Gastrocnemius medialis (tissue), 4 donors: ENCODE measurements at regions not wholly inside any gene's neighbourhood (a gene's known extent, or its start where the extent isn't known, plus 50 kb on each side); places are given as distances from the start of the nearest gene placed in this dataset.

ENCODE experiments used
- ATAC-seq, 2 donors: fragments of 150-250 bp; one replicate each; pipeline ENCODE4 v1.9.1; 2016
- DNase-seq, 2 donors: peaks; one replicate each; pipeline ENCODE4 v3.0.0-alpha.2; 2019
- H3K27ac ChIP-seq, 4 donors: fragments of 200-600 bp; sonication (generic); 1 replicate in 1 of 4; 2 replicates in 3 of 4; pipeline ENCODE4 v1.5.1; 2016 to 2018; ENCODE audit warnings: mild to moderate bottlenecking in 2 of 4, moderate library complexity in 1 of 4
- H3K27me3 ChIP-seq, 3 donors: fragments of 200-600 bp; sonication (generic) in 2 of 3; 1 replicate in 1 of 3; 2 replicates in 2 of 3; pipeline versions ENCODE4 v1.5.1 to v1.6.0; 2016 to 2019; ENCODE audit warnings: mild to moderate bottlenecking in 1 of 3, moderate library complexity in 1 of 3
- H3K36me3 ChIP-seq, 2 donors: fragments of 200-600 bp; sonication (generic) in 1 of 2; one replicate each; pipeline ENCODE4 v1.5.1; 2017 to 2018
- H3K4me1 ChIP-seq, 2 donors: fragments of 200-600 bp; sonication (generic) in 1 of 2; one replicate each; pipeline ENCODE4 v1.5.1; 2016 to 2017; ENCODE audit warnings: mild to moderate bottlenecking in 2 of 2
- H3K4me3 ChIP-seq, 4 donors: fragments of 200-600 bp; sonication (generic) in 3 of 4; 1 replicate in 1 of 4; 2 replicates in 3 of 4; pipeline ENCODE4 v1.5.1; 2016 to 2019; ENCODE audit warnings: mild to moderate bottlenecking in 2 of 4
- H3K9me3 ChIP-seq, 3 donors: fragments of 200-600 bp; sonication (generic) in 2 of 3; 1 replicate in 1 of 3; 2 replicates in 2 of 3; pipeline ENCODE4 v1.5.1; 2016 to 2019
- POLR2A ChIP-seq, 2 donors: fragments of 450-650 bp; IDR thresholded peaks; one replicate each; pipeline ENCODE4 v1.6.1; 2017; ENCODE audit warnings: antibody characterized with exemption in 2 of 2, mild to moderate bottlenecking in 2 of 2, moderate library complexity in 2 of 2
- in situ Hi-C, 4 donors: fragments of 200-750 bp; cut with MboI; loops; one replicate each; pipeline versions ENCODE4 v1.15.0 to v1.8.0; 2017; ENCODE audit warnings: low sequenced_read_pairs in 4 of 4
- intact Hi-C: fragments of 100-400 bp; cut with DNase I; formaldehyde crosslinking; loops from one replicate; pipeline ENCODE4 v1.15.1; 2023; ENCODE audit warnings: low total_unique reads
- TF ChIP-seq, protein P1 (sequence below), 5 experiments: fragments of 450-650 bp in 3 of 5; fragments of 200-600 bp in 2 of 5; sonication (generic) in 2 of 5; IDR thresholded peaks in 4 of 5; conservative IDR thresholded peaks in 1 of 5; 1 replicate in 4 of 5; 2 replicates in 1 of 5; pipeline ENCODE4 v1.5.1; 2016 to 2019; ENCODE audit warnings: antibody characterized with exemption in 5 of 5, mild to moderate bottlenecking in 3 of 5, moderate library complexity in 3 of 5

DNA sequence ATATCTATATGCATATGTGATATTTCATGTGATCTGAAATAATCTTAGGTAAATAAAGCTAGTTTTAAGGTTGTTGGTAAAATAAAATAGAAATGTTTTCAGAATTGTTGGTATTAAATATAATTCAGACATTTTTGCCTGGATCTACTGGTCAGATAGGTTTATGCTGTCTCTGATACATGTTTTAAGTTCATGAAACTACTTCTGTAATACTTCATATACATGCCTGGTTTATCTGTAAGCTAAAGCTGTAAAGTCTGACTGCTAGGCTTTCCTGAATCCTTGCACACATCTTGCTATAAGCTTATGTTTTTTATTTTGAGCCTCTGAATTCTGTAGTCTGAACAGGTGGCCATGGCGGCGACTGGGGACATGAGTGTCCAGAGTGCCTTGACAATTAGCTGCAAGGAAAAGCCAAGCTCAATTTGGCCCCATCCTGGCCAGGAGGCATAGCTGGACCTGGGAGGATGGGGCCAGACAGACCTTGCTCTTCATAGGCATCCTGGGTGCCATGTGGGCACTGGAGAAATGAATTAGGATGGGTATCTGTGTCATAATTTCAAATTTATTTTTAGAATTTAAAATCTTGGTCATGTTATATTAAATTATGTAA, 241.0 kb upstream of the UBASH3B start:
- intact Hi-C loops (no loop called here), in situ Hi-C loops (no loop called here)
- ATAC-seq = no peak
- no peaks in the 10 kb centered on the region for H3K36me3 ChIP-seq
- no peaks in the 10 kb centered on the region for H3K4me1 ChIP-seq
- TF ChIP-seq POLR2A (IDR thresholded peaks at IDR 0.05) = no peak
- TF ChIP-seq, protein P1, sequence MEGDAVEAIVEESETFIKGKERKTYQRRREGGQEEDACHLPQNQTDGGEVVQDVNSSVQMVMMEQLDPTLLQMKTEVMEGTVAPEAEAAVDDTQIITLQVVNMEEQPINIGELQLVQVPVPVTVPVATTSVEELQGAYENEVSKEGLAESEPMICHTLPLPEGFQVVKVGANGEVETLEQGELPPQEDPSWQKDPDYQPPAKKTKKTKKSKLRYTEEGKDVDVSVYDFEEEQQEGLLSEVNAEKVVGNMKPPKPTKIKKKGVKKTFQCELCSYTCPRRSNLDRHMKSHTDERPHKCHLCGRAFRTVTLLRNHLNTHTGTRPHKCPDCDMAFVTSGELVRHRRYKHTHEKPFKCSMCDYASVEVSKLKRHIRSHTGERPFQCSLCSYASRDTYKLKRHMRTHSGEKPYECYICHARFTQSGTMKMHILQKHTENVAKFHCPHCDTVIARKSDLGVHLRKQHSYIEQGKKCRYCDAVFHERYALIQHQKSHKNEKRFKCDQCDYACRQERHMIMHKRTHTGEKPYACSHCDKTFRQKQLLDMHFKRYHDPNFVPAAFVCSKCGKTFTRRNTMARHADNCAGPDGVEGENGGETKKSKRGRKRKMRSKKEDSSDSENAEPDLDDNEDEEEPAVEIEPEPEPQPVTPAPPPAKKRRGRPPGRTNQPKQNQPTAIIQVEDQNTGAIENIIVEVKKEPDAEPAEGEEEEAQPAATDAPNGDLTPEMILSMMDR (IDR thresholded peaks at IDR 0.05 in 4 of 5, conservative IDR thresholded peaks at IDR 0.05 in 1 of 5) = no peak
- no peak overlapping the region for H3K4me3 ChIP-seq
- H3K9me3 ChIP-seq = peaks cover 0 to 5% (median 0%) of the 10 kb centered on the region in 3 donors
- H3K27me3 ChIP-seq = no peaks in the 10 kb centered on the region
- DNase-seq = no peak
- no peak overlapping the region for H3K27ac ChIP-seq

DNA sequence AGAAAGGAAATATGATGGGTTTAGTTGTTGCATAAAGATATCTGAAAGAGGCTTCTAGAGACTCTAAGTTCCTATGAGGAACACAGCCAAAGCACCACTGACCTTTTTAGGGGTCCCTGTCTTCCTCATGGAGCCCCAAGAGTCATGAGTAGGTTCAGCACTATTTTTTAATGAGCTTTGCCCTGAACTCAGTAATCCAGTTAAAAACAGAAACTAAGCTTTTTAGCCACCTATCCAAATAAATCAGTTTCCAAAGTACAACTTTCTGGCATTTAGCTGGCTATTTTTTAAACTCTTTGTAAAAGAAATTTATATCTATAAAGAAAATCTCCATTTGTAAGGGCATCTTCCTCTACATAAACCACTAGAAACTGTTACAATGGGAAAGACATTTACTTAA, 241.8 kb upstream of the UBASH3B start:
- TF ChIP-seq, protein P1 (IDR thresholded peaks at IDR 0.05 in 4 of 5, conservative IDR thresholded peaks at IDR 0.05 in 1 of 5) = no peak
- no peak for TF ChIP-seq POLR2A (IDR thresholded peaks at IDR 0.05)
- Histone ChIP-seq H3K27me3 (no peaks in the 10 kb centered on the region), H3K4me3 (no peak overlapping the region), H3K36me3 (no peaks in the 10 kb centered on the region), H3K9me3 (peaks cover 0 to 5% (median 0%) of the 10 kb centered on the region in 3 donors), H3K4me1 (no peaks in the 10 kb centered on the region), H3K27ac (no peak overlapping the region)
- DNase-seq (no peak), ATAC-seq (no peak)
- in situ Hi-C loops = no loop called here
- intact Hi-C loops = no loop called here

DNA sequence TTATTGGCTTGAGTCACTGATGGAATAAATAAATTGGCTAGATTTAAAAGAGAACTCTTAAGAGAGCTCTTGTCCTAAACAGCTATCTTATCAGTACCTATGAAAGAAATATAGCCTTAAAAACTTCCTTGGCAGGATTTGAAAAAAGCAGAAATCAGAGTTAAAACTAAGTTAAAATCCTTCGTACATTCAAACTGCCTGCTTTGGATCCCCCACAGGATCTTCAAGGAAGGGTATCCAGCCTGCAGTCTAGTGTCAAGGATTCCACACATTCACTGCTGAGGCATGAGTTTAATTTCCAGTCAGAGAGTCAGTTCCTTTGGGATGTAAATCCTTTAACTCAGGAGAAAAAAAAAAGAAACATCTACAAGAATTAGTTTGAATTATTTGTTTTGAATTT, 242.9 kb upstream of the UBASH3B start:
- H3K4me3 ChIP-seq = no peak overlapping the region
- no peaks in the 10 kb centered on the region for H3K27me3 ChIP-seq
- H3K27ac ChIP-seq = no peak overlapping the region
- peaks cover 0 to 5% (median 0%) of the 10 kb centered on the region in 3 donors for H3K9me3 ChIP-seq
- intact Hi-C loops = no loop called here
- ATAC-seq (no peak), DNase-seq (no peak)
- H3K36me3 ChIP-seq = no peaks in the 10 kb centered on the region
- in situ Hi-C loops = no loop called here
- no peaks in the 10 kb centered on the region for H3K4me1 ChIP-seq
- TF ChIP-seq, protein P1 (IDR thresholded peaks at IDR 0.05 in 4 of 5, conservative IDR thresholded peaks at IDR 0.05 in 1 of 5) = no peak
- TF ChIP-seq POLR2A (IDR thresholded peaks at IDR 0.05) = no peak

DNA sequence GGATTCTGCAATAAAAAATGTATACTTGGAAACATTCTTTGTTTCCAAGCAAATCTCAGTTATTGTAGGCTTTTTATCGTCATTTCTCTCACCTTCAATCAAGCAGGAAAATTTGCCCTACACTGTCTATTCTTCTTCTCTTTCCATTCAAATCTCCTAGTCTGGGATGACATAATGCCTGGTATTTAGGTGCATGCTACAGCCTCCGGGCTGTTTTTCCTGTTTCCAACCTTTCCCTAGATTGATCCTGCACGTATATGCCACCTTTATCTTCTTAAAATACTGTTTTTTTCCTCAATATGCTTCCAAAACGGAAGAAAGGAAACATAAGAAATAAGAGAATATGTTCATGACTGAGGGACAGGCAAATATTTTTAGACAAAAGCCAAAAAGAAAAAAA, 249.1 kb upstream of the UBASH3B start:
- no peaks in the 10 kb centered on the region for H3K27me3 ChIP-seq
- no peaks in the 10 kb centered on the region for H3K36me3 ChIP-seq
- intact Hi-C loops (no loop called here), in situ Hi-C loops (no loop called here)
- no peak for DNase-seq
- no peak for TF ChIP-seq POLR2A (IDR thresholded peaks at IDR 0.05)
- TF ChIP-seq, protein P1 (IDR thresholded peaks at IDR 0.05 in 4 of 5, conservative IDR thresholded peaks at IDR 0.05 in 1 of 5) = no peak
- H3K4me1 ChIP-seq = no peaks in the 10 kb centered on the region
- no peaks in the 10 kb centered on the region for H3K9me3 ChIP-seq
- no peak overlapping the region for H3K4me3 ChIP-seq
- ATAC-seq = no peak
- H3K27ac ChIP-seq = no peak overlapping the region
